CD4-positive, alpha-beta T cell (primary cell): ENCODE measurements at regions not wholly inside any gene's neighbourhood (a gene's known extent, or its start where the extent isn't known, plus 50 kb on each side); places are given as distances from the start of the nearest gene placed in this dataset.

ENCODE experiments used
- ATAC-seq: fragments of 200-7000 bp; cut with Tn5 transposase; one replicate; pipeline ENCODE4 v1.10.0; 2022; ENCODE audit warnings: mild to moderate bottlenecking; ENCODE audit not compliant: poor library complexity
- CTCF ChIA-PET: fragments of 350-600 bp; sonication (Branson Sonifier 250); formaldehyde crosslinking; loops from one replicate; lab custom pipeline; 2021; ENCODE audit warnings: antibody characterized with exemption, inconsistent platforms; lab: Charles Lee
- POLR2A ChIA-PET: fragments of 350-600 bp; sonication (Branson Sonifier 250); formaldehyde crosslinking; loops from one replicate; lab custom pipeline; 2021; ENCODE audit warnings: antibody characterized with exemption, inconsistent platforms; lab: Charles Lee
- DNase-seq, 14 experiments: peaks; one replicate each; pipeline ENCODE4 v3.0.0-alpha.2; 2013 to 2020; ENCODE audit warnings: mixed read lengths in 2 of 14
- H3K27ac ChIP-seq, 2 donors: one replicate each; pipeline versions ENCODE4 v1.5.1 to v1.7.0; 2013; ENCODE audit warnings: low read length in 2 of 2, low read depth in 1 of 2, mild to moderate bottlenecking in 1 of 2
- H3K27me3 ChIP-seq, 2 experiments: 1 replicate in 1 of 2; 2 replicates in 1 of 2; pipeline versions ENCODE4 v1.6.1 to v1.7.0; 2013; ENCODE audit warnings: low read length in 2 of 2, control low read depth in 1 of 2, mild to moderate bottlenecking in 1 of 2, moderate library complexity in 1 of 2; ENCODE audit not compliant: insufficient read depth in 2 of 2, control insufficient read depth in 1 of 2
- H3K36me3 ChIP-seq: one replicate; pipeline ENCODE4 v1.6.1; 2013; ENCODE audit warnings: low read length, control low read depth; ENCODE audit not compliant: insufficient read depth
- H3K4me1 ChIP-seq: one replicate; pipeline ENCODE4 v1.6.1; 2013; ENCODE audit warnings: low read length, control low read depth; ENCODE audit not compliant: insufficient read depth
- H3K4me3 ChIP-seq: one replicate; pipeline ENCODE4 v1.5.1; 2013; ENCODE audit warnings: mild to moderate bottlenecking, low read length, moderate library complexity
- H3K9me3 ChIP-seq, 2 experiments: 1 replicate in 1 of 2; 2 replicates in 1 of 2; pipeline versions ENCODE4 v1.6.1 to v1.7.0; 2013; ENCODE audit warnings: low read length in 2 of 2, mild to moderate bottlenecking in 2 of 2, control low read depth in 1 of 2, moderate library complexity in 1 of 2; ENCODE audit not compliant: control insufficient read depth in 1 of 2, insufficient read depth in 1 of 2
- H3K27ac Mint-ChIP-seq: one replicate; pipeline ENCODE4 v1.8.0; 2020; ENCODE audit warnings: mixed read lengths
- H3K27me3 Mint-ChIP-seq: one replicate; pipeline ENCODE4 v1.8.0; 2021; ENCODE audit warnings: mixed read lengths
- H3K36me3 Mint-ChIP-seq: one replicate; pipeline ENCODE4 v1.8.0; 2021; ENCODE audit warnings: low read depth, mixed read lengths
- H3K4me1 Mint-ChIP-seq: one replicate; pipeline ENCODE4 v1.8.0; 2021; ENCODE audit warnings: low read depth, mixed read lengths
- H3K4me3 Mint-ChIP-seq: one replicate; pipeline ENCODE4 v1.8.0; 2020; ENCODE audit warnings: mild to moderate bottlenecking, mixed read lengths
- H3K9me3 Mint-ChIP-seq: one replicate; pipeline ENCODE4 v1.8.0; 2020; ENCODE audit warnings: mixed read lengths
- intact Hi-C, 2 experiments: fragments of 100-400 bp; cut with DNase I in 1 of 2; cut with micrococcal nuclease in 1 of 2; formaldehyde crosslinking; loops; one replicate each; pipeline versions ENCODE4 v1.15.1 to v1.9.0; 2023 to 2025; cut with DNase I, micrococcal nuclease
- TF ChIP-seq, protein P1 (sequence below): fragments of 200-600 bp; IDR thresholded peaks from one replicate; pipeline ENCODE4 v1.8.0; 2022; ENCODE audit warnings: antibody characterized with exemption, mild to moderate bottlenecking

DNA sequence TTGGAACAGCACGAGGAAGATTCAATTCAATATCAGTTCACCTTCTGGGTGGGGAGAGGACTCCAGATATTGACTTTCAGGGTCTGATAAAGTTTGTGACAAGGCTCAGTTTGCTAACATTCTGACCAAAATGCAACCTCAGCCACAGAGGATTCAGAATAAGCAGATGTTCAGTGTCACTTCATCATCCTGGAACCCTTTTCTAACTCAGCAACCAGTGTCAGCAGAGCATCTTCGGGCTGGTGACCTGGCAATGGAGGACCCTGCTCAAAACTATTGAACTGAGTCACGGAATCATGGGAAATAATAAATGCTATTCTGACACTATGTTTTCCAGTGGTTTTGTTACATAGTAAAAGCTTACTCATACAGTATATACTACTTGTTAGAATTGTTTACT, 433.4 kb upstream of the CFAP20DC start:
- H3K27ac ChIP-seq: no peak overlapping the region
- no peaks in the 10 kb centered on the region for H3K9me3 Mint-ChIP-seq
- no peaks in the 10 kb centered on the region for H3K9me3 ChIP-seq
- ChIA-PET POLR2A (no interaction called here), CTCF (no interaction called here)
- H3K27me3 ChIP-seq: no peaks in the 10 kb centered on the region
- no peak overlapping the region for H3K27ac Mint-ChIP-seq
- no peaks in the 10 kb centered on the region for H3K36me3 ChIP-seq
- DNase-seq: no peak
- no peaks in the 10 kb centered on the region for H3K36me3 Mint-ChIP-seq
- intact Hi-C loops: no loop called here
- peaks cover 4% of the 10 kb centered on the region for H3K4me1 ChIP-seq
- TF ChIP-seq, protein P1, sequence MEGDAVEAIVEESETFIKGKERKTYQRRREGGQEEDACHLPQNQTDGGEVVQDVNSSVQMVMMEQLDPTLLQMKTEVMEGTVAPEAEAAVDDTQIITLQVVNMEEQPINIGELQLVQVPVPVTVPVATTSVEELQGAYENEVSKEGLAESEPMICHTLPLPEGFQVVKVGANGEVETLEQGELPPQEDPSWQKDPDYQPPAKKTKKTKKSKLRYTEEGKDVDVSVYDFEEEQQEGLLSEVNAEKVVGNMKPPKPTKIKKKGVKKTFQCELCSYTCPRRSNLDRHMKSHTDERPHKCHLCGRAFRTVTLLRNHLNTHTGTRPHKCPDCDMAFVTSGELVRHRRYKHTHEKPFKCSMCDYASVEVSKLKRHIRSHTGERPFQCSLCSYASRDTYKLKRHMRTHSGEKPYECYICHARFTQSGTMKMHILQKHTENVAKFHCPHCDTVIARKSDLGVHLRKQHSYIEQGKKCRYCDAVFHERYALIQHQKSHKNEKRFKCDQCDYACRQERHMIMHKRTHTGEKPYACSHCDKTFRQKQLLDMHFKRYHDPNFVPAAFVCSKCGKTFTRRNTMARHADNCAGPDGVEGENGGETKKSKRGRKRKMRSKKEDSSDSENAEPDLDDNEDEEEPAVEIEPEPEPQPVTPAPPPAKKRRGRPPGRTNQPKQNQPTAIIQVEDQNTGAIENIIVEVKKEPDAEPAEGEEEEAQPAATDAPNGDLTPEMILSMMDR: no peak
- no peak overlapping the region for H3K4me3 ChIP-seq
- peaks cover 7% of the 10 kb centered on the region for H3K4me1 Mint-ChIP-seq
- no peak for ATAC-seq
- H3K4me3 Mint-ChIP-seq: no peak overlapping the region
- H3K27me3 Mint-ChIP-seq: no peaks in the 10 kb centered on the region

DNA sequence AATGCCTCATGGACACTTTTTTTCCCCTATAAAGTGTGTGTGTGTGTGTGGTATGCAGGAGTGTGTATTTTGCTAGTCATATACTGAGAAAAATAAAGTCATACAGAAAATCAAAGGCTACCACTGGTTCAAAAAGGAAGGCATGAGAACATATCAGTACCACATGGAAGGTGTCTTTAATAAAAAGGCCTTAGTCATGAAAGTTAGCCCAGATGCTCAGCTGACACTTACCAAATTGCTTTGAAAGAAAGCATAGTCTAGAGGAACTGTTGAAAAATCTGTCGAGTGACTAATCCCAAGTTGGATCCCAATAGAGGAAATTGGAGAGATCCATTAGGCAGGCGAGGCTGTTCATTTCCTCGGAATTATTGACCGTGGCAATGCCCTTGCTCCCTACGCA, 432.9 kb upstream of the CFAP20DC start:
- Histone ChIP-seq H3K4me1 (peaks cover 4% of the 10 kb centered on the region), H3K36me3 (no peaks in the 10 kb centered on the region), H3K9me3 (no peaks in the 10 kb centered on the region), H3K4me3 (no peak overlapping the region), H3K27me3 (no peaks in the 10 kb centered on the region), H3K27ac (no peak overlapping the region)
- Mint-ChIP-seq H3K36me3 (no peaks in the 10 kb centered on the region), H3K27me3 (no peaks in the 10 kb centered on the region), H3K27ac (no peak overlapping the region), H3K4me1 (peaks cover 7% of the 10 kb centered on the region), H3K4me3 (no peak overlapping the region), H3K9me3 (no peaks in the 10 kb centered on the region)
- ATAC-seq: no peak
- DNase-seq: no peak
- ChIA-PET POLR2A (no interaction called here), CTCF (no interaction called here)
- TF ChIP-seq, protein P1: no peak
- intact Hi-C loops: no loop called here

DNA sequence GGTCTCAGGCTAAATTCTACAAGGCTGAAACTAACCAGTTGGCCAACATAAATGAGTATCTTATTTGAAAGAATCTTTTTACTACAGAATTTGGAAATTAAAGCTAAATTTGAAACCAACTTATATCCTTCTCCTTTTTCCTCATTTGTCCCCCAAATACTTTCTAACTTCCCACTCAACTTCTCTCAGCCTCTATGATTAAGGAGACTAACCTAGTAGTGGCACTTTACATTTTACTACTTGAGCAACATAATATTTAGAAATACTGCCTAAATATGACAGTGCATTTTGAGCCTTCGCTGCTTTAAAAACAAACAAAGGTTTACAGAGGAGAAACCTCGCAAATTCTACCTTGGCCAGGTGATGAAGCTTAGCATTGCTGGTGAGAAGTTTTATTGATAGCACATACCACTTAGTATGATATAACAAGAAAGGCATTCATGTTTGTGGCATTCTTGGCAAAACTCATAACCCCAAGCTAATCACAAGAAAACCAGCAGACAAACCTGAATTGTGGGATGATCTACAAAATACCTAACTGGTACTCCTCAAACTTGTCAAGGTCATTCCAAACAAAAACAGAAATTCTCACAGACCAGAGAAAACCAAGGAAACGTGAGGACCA, 432.1 kb upstream of the CFAP20DC start:
- ATAC-seq (no peak), DNase-seq (no peak)
- Histone ChIP-seq H3K9me3 (no peaks in the 10 kb centered on the region), H3K36me3 (no peaks in the 10 kb centered on the region), H3K4me3 (no peak overlapping the region), H3K27ac (no peak overlapping the region), H3K4me1 (peaks cover 4% of the 10 kb centered on the region), H3K27me3 (no peaks in the 10 kb centered on the region)
- no peak overlapping the region for H3K4me3 Mint-ChIP-seq
- POLR2A ChIA-PET: no interaction called here
- H3K27ac Mint-ChIP-seq: no peak overlapping the region
- no peaks in the 10 kb centered on the region for H3K36me3 Mint-ChIP-seq
- intact Hi-C loops: no loop called here
- H3K27me3 Mint-ChIP-seq: no peaks in the 10 kb centered on the region
- TF ChIP-seq, protein P1: no peak
- CTCF ChIA-PET: no interaction called here
- H3K9me3 Mint-ChIP-seq: no peaks in the 10 kb centered on the region
- H3K4me1 Mint-ChIP-seq: peaks cover 7% of the 10 kb centered on the region
